Fibroblast of skin of left biceps (primary cell): ENCODE measurements at regions not wholly inside any gene's neighbourhood (a gene's known extent, or its start where the extent isn't known, plus 50 kb on each side); places are given as distances from the start of the nearest gene placed in this dataset.
"Not testable (repeated sequence)": the region's sequence is repeated elsewhere in the genome, so short reads cannot be mapped to it uniquely, and the experiment has no call there.

Experiments
- DNase-seq, 2 experiments: peaks; one replicate each; pipeline ENCODE4 v3.0.0-alpha.2; 2013; ENCODE audit warnings: low read depth in 2 of 2

GRCh38 chrX:143455046-143455445 is 62.2 kb downstream of the SPANXN3 start:
- DNase-seq = no peak

GRCh38 chrX:143437439-143437838 is 79.8 kb downstream of the SPANXN3 start:
- no peak for DNase-seq

GRCh38 chrX:143435916-143436315 is 81.4 kb downstream of the SPANXN3 start:
- DNase-seq = no peak

- DNase-seq = no peak
These were observed 87.5 kb downstream of the SPANXN3 start for GRCh38 chrX:143429811-143430210.

- peak in 1 of 2 experiments; percentile 10 for DNase-seq
These were observed 88.1 kb downstream of the SPANXN3 start for GRCh38 chrX:143429131-143429530.

- DNase-seq = no peak
These were observed 116.1 kb downstream of the SPANXN3 start for GRCh38 chrX:143401160-143401559.

GRCh38 chrX:143378851-143379250 is 138.4 kb downstream of the SPANXN3 start:
- no peak for DNase-seq

GRCh38 chrX:143363419-143363818 is 153.9 kb downstream of the SPANXN3 start:
- DNase-seq = no peak

- DNase-seq = no peak
These were observed 177.1 kb downstream of the SPANXN3 start for GRCh38 chrX:143340190-143340589.

GRCh38 chrX:143336261-143336660 is 181.0 kb downstream of the SPANXN3 start:
- no peak for DNase-seq

- no peak for DNase-seq
These were observed 197.7 kb downstream of the SPANXN3 start for GRCh38 chrX:143319526-143319925.

- DNase-seq = not testable (repeated sequence)
These were observed 198.4 kb downstream of the SPANXN3 start for GRCh38 chrX:143318857-143319256.

- no peak for DNase-seq
These were observed 210.0 kb downstream of the SPANXN3 start for GRCh38 chrX:143306991-143307937.

- DNase-seq = no peak
These were observed 212.8 kb downstream of the SPANXN3 start for GRCh38 chrX:143304518-143304917.

- no peak for DNase-seq
These were observed 213.2 kb downstream of the SPANXN3 start for GRCh38 chrX:143304025-143304424.

- no peak for DNase-seq
These were observed 218.5 kb downstream of the SPANXN3 start for GRCh38 chrX:143298663-143299241.

- DNase-seq = no peak
These were observed 220.8 kb downstream of the SPANXN3 start for GRCh38 chrX:143296521-143296920.

- DNase-seq = no peak
These were observed 230.0 kb downstream of the SPANXN3 start for GRCh38 chrX:143287236-143287635.

- DNase-seq = no peak
These were observed 244.6 kb downstream of the SPANXN4 start for GRCh38 chrX:143270317-143270716.

- not testable (repeated sequence) for DNase-seq
These were observed 218.9 kb downstream of the SPANXN4 start for GRCh38 chrX:143244593-143244992.

GRCh38 chrX:143240658-143241057 is 214.9 kb downstream of the SPANXN4 start:
- no peak for DNase-seq

GRCh38 chrX:143231492-143231891 is 205.8 kb downstream of the SPANXN4 start:
- no peak for DNase-seq

- DNase-seq = not testable (repeated sequence)
These were observed 202.9 kb downstream of the SPANXN4 start for GRCh38 chrX:143228600-143228999.
